ENCODE measurements at regions not wholly inside any gene's neighbourhood (a gene's known extent, or its start where the extent isn't known, plus 50 kb on each side); places are given as distances from the start of the nearest gene placed in this dataset.

- WGBS, 2 donors: 60 to 75% methylated on average over 1 of the region's 1 CpG
- ATAC-seq (ENCODE audit: insufficient read depth, low FRiP score): no peak
- no peaks in the 10 kb centered on the region for H3K4me1 ChIP-seq (ENCODE audit: control insufficient read depth in 5 of 5, insufficient read depth in 5 of 5, low read length in 5 of 5)
- H3K9ac ChIP-seq (ENCODE audit: insufficient read depth in 1 of 2, low read length in 2 of 2): no peak overlapping the region
- H3K27me3 ChIP-seq (ENCODE audit: control insufficient read depth in 3 of 3, insufficient read depth in 3 of 3, low read length in 2 of 3): no peaks in the 10 kb centered on the region
- H3K9me3 ChIP-seq (ENCODE audit: control insufficient read depth in 4 of 4, insufficient read depth in 3 of 4, low read length in 3 of 4): no peaks in the 10 kb centered on the region
- no peak overlapping the region for H3K4me3 ChIP-seq
- no peak for DNase-seq
- no peaks in the 10 kb centered on the region for H3K36me3 ChIP-seq (ENCODE audit: control insufficient read depth in 4 of 4, insufficient read depth in 4 of 4, low read length in 4 of 4)
- H3K27ac ChIP-seq (ENCODE audit: low read depth in 1 of 2, low read length in 1 of 2): no peak overlapping the region
- TF ChIP-seq, protein P1, sequence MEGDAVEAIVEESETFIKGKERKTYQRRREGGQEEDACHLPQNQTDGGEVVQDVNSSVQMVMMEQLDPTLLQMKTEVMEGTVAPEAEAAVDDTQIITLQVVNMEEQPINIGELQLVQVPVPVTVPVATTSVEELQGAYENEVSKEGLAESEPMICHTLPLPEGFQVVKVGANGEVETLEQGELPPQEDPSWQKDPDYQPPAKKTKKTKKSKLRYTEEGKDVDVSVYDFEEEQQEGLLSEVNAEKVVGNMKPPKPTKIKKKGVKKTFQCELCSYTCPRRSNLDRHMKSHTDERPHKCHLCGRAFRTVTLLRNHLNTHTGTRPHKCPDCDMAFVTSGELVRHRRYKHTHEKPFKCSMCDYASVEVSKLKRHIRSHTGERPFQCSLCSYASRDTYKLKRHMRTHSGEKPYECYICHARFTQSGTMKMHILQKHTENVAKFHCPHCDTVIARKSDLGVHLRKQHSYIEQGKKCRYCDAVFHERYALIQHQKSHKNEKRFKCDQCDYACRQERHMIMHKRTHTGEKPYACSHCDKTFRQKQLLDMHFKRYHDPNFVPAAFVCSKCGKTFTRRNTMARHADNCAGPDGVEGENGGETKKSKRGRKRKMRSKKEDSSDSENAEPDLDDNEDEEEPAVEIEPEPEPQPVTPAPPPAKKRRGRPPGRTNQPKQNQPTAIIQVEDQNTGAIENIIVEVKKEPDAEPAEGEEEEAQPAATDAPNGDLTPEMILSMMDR (IDR thresholded peaks at IDR 0.05; ENCODE audit: control extremely low read depth, extremely low read depth): no peak
Measured at GRCh38 chr2:78907089-78907488, 118.4 kb upstream of the REG3G start.

GRCh38 chr2:78908973-78909372 is 116.5 kb upstream of the REG3G start:
- no peak overlapping the region for H3K4me3 ChIP-seq
- no peaks in the 10 kb centered on the region for H3K4me1 ChIP-seq (ENCODE audit: control insufficient read depth in 5 of 5, insufficient read depth in 5 of 5, low read length in 5 of 5)
- no peak overlapping the region for H3K27ac ChIP-seq (ENCODE audit: low read depth in 1 of 2, low read length in 1 of 2)
- DNase-seq (no peak), ATAC-seq (ENCODE audit: insufficient read depth, low FRiP score) (no peak)
- H3K27me3 ChIP-seq (ENCODE audit: control insufficient read depth in 3 of 3, insufficient read depth in 3 of 3, low read length in 2 of 3): no peaks in the 10 kb centered on the region
- no peak overlapping the region for H3K9ac ChIP-seq (ENCODE audit: insufficient read depth in 1 of 2, low read length in 2 of 2)
- no peaks in the 10 kb centered on the region for H3K9me3 ChIP-seq (ENCODE audit: control insufficient read depth in 4 of 4, insufficient read depth in 3 of 4, low read length in 3 of 4)
- TF ChIP-seq, protein P1 (IDR thresholded peaks at IDR 0.05; ENCODE audit: control extremely low read depth, extremely low read depth): no peak
- H3K36me3 ChIP-seq (ENCODE audit: control insufficient read depth in 4 of 4, insufficient read depth in 4 of 4, low read length in 4 of 4): no peaks in the 10 kb centered on the region
- 93% methylated on average over 4 of the region's 4 CpGs for WGBS, 2 donors

GRCh38 chr2:78910376-78910775 is 115.1 kb upstream of the REG3G start:
- Histone ChIP-seq H3K36me3 (ENCODE audit: control insufficient read depth in 4 of 4, insufficient read depth in 4 of 4, low read length in 4 of 4) (no peaks in the 10 kb centered on the region), H3K9ac (ENCODE audit: insufficient read depth in 1 of 2, low read length in 2 of 2) (no peak overlapping the region), H3K4me3 (no peak overlapping the region), H3K9me3 (ENCODE audit: control insufficient read depth in 4 of 4, insufficient read depth in 3 of 4, low read length in 3 of 4) (no peaks in the 10 kb centered on the region), H3K27ac (ENCODE audit: low read depth in 1 of 2, low read length in 1 of 2) (no peak overlapping the region), H3K4me1 (ENCODE audit: control insufficient read depth in 5 of 5, insufficient read depth in 5 of 5, low read length in 5 of 5) (no peaks in the 10 kb centered on the region), H3K27me3 (ENCODE audit: control insufficient read depth in 3 of 3, insufficient read depth in 3 of 3, low read length in 2 of 3) (no peaks in the 10 kb centered on the region)
- 69 to 93% methylated on average over 3 of the region's 3 CpGs for WGBS, 2 donors
- ATAC-seq (ENCODE audit: insufficient read depth, low FRiP score): no peak
- DNase-seq: no peak
- TF ChIP-seq, protein P1 (IDR thresholded peaks at IDR 0.05; ENCODE audit: control extremely low read depth, extremely low read depth): no peak

- ATAC-seq (ENCODE audit: insufficient read depth, low FRiP score): no peak
Measured at GRCh38 chr2:78913257-78913656, 112.2 kb upstream of the REG3G start.

More at GRCh38 chr2:78913257-78913656, 112.2 kb upstream of the REG3G start:
- Histone ChIP-seq H3K36me3 (ENCODE audit: control insufficient read depth in 4 of 4, insufficient read depth in 4 of 4, low read length in 4 of 4) (no peaks in the 10 kb centered on the region), H3K4me3 (no peak overlapping the region), H3K27me3 (ENCODE audit: control insufficient read depth in 3 of 3, insufficient read depth in 3 of 3, low read length in 2 of 3) (no peaks in the 10 kb centered on the region), H3K4me1 (ENCODE audit: control insufficient read depth in 5 of 5, insufficient read depth in 5 of 5, low read length in 5 of 5) (no peaks in the 10 kb centered on the region), H3K9me3 (ENCODE audit: control insufficient read depth in 4 of 4, insufficient read depth in 3 of 4, low read length in 3 of 4) (no peaks in the 10 kb centered on the region), H3K9ac (ENCODE audit: insufficient read depth in 1 of 2, low read length in 2 of 2) (no peak overlapping the region), H3K27ac (ENCODE audit: low read depth in 1 of 2, low read length in 1 of 2) (no peak overlapping the region)
- DNase-seq: no peak
- WGBS, 2 donors: 45 to 47% methylated on average over 1 of the region's 1 CpG
- TF ChIP-seq, protein P1 (IDR thresholded peaks at IDR 0.05; ENCODE audit: control extremely low read depth, extremely low read depth): no peak

Measured in lung (tissue), 11 donors.